HG02840 (cell line): ENCODE measurements at regions not wholly inside any gene's neighbourhood (a gene's known extent, or its start where the extent isn't known, plus 50 kb on each side); places are given as distances from the start of the nearest gene placed in this dataset.

Experiments
- ATAC-seq: cut with Tn5 transposase; IDR thresholded peaks from one replicate; pipeline ENCODE4 v1.9.1; 2021; ENCODE audit warnings: mild to moderate bottlenecking, moderate library complexity, moderate number of reproducible peaks; ENCODE audit not compliant: unreplicated experiment, low FRiP score

GRCh38 chr2:12223732-12224131 lies 477.3 kb downstream of the LPIN1 start:
- no peak for ATAC-seq

GRCh38 chr2:12226653-12227052 lies 480.2 kb downstream of the LPIN1 start:
- no peak for ATAC-seq

- ATAC-seq = no peak
These were observed 481.6 kb downstream of the LPIN1 start for GRCh38 chr2:12227941-12228608.

- no peak for ATAC-seq
These were observed 484.9 kb downstream of the LPIN1 start for GRCh38 chr2:12231288-12231687.

- ATAC-seq = no peak
These were observed 483.9 kb upstream of the TRIB2 start for GRCh38 chr2:12232876-12233275.

GRCh38 chr2:12236136-12236844 lies 480.4 kb upstream of the TRIB2 start:
- no peak for ATAC-seq

- no peak for ATAC-seq
These were observed 476.5 kb upstream of the TRIB2 start for GRCh38 chr2:12240206-12240605.

- ATAC-seq = no peak
These were observed 473.4 kb upstream of the TRIB2 start for GRCh38 chr2:12243381-12243780.

- ATAC-seq = no peak
These were observed 472.7 kb upstream of the TRIB2 start for GRCh38 chr2:12244070-12244469.

- no peak for ATAC-seq
These were observed 465.6 kb upstream of the TRIB2 start for GRCh38 chr2:12251121-12251520.

GRCh38 chr2:12251749-12252148 lies 465.0 kb upstream of the TRIB2 start:
- no peak for ATAC-seq

GRCh38 chr2:12253167-12253778 lies 463.5 kb upstream of the TRIB2 start:
- no peak for ATAC-seq

- no peak for ATAC-seq
These were observed 462.4 kb upstream of the TRIB2 start for GRCh38 chr2:12254280-12254860.

- no peak for ATAC-seq
These were observed 460.5 kb upstream of the TRIB2 start for GRCh38 chr2:12256206-12256605.

- ATAC-seq = no peak
These were observed 459.3 kb upstream of the TRIB2 start for GRCh38 chr2:12257476-12257875.

GRCh38 chr2:12259493-12259892 lies 457.2 kb upstream of the TRIB2 start:
- ATAC-seq = no peak

- ATAC-seq = no peak
These were observed 454.6 kb upstream of the TRIB2 start for GRCh38 chr2:12261986-12262680.

GRCh38 chr2:12262681-12263436 lies 453.9 kb upstream of the TRIB2 start:
- ATAC-seq = no peak

- ATAC-seq = no peak
These were observed 453.0 kb upstream of the TRIB2 start for GRCh38 chr2:12263730-12264129.

- ATAC-seq = no peak
These were observed 452.6 kb upstream of the TRIB2 start for GRCh38 chr2:12264146-12264545.
